ENCODE measurements at regions not wholly inside any gene's neighbourhood (a gene's known extent, or its start where the extent isn't known, plus 50 kb on each side); places are given as distances from the start of the nearest gene placed in this dataset.

- no peak overlapping the region for H3K27ac ChIP-seq (ENCODE audit: low read length)
- no peaks in the 10 kb centered on the region for H3K9me2 ChIP-seq (replicated peaks; ENCODE audit: insufficient read depth, low read length)
- H3K27me3 ChIP-seq (replicated peaks; ENCODE audit: insufficient read depth, low read length), result no peaks in the 10 kb centered on the region
- H2AFZ ChIP-seq (ENCODE audit: low read length), result no peak overlapping the region
- H3K36me3 ChIP-seq (replicated peaks; ENCODE audit: insufficient read depth, low read length), result no peaks in the 10 kb centered on the region
- H4K20me1 ChIP-seq (ENCODE audit: insufficient read depth, low read length), result no peaks in the 10 kb centered on the region
- no peak overlapping the region for H3K9ac ChIP-seq (ENCODE audit: low read length)
- no peaks in the 10 kb centered on the region for H3K4me1 ChIP-seq (ENCODE audit: low read length)
- TF ChIP-seq EZH2 (optimal IDR thresholded peaks at IDR 0.05; ENCODE audit: low read depth, low read length) (no peak), EZH2phosphoT487 (IDR thresholded peaks at IDR 0.05; ENCODE audit: low read length) (no peak), CTCF (IDR thresholded peaks at IDR 0.05; ENCODE audit: low read length) (no peak)
- no peaks in the 10 kb centered on the region for H3F3A ChIP-seq (ENCODE audit: insufficient read depth, low read length)
- no peak overlapping the region for H3K4me3 ChIP-seq (ENCODE audit: low read length)
- no peak overlapping the region for H3K4me2 ChIP-seq (ENCODE audit: low read depth, low read length)
- H3K79me2 ChIP-seq (ENCODE audit: low read length), result no peaks in the 10 kb centered on the region
- H3K9me3 ChIP-seq (replicated peaks; ENCODE audit: insufficient read depth, low read length), result no peaks in the 10 kb centered on the region
- DNase-seq, result no peak
These were observed 82.5 kb upstream of the SP4 start for GRCh38 chr7:21345361-21345760.

GRCh38 chr7:21346297-21346696 is 81.6 kb upstream of the SP4 start:
- H4K20me1 ChIP-seq (ENCODE audit: insufficient read depth, low read length), result no peaks in the 10 kb centered on the region
- no peaks in the 10 kb centered on the region for H3K9me2 ChIP-seq (replicated peaks; ENCODE audit: insufficient read depth, low read length)
- no peak for TF ChIP-seq EZH2phosphoT487 (IDR thresholded peaks at IDR 0.05; ENCODE audit: low read length)
- no peak for TF ChIP-seq CTCF (IDR thresholded peaks at IDR 0.05; ENCODE audit: low read length)
- TF ChIP-seq EZH2 (optimal IDR thresholded peaks at IDR 0.05; ENCODE audit: low read depth, low read length), result no peak
- no peak overlapping the region for H3K4me3 ChIP-seq (ENCODE audit: low read length)
- no peaks in the 10 kb centered on the region for H3K4me1 ChIP-seq (ENCODE audit: low read length)
- no peak overlapping the region for H3K27ac ChIP-seq (ENCODE audit: low read length)
- no peak overlapping the region for H3K4me2 ChIP-seq (ENCODE audit: low read depth, low read length)
- no peaks in the 10 kb centered on the region for H3K36me3 ChIP-seq (replicated peaks; ENCODE audit: insufficient read depth, low read length)
- no peaks in the 10 kb centered on the region for H3K27me3 ChIP-seq (replicated peaks; ENCODE audit: insufficient read depth, low read length)
- H3K9ac ChIP-seq (ENCODE audit: low read length), result no peak overlapping the region
- H2AFZ ChIP-seq (ENCODE audit: low read length), result no peak overlapping the region
- no peak for DNase-seq
- H3K9me3 ChIP-seq (replicated peaks; ENCODE audit: insufficient read depth, low read length), result no peaks in the 10 kb centered on the region
- H3K79me2 ChIP-seq (ENCODE audit: low read length), result no peaks in the 10 kb centered on the region
- no peaks in the 10 kb centered on the region for H3F3A ChIP-seq (ENCODE audit: insufficient read depth, low read length)

- Histone ChIP-seq H3K4me3 (ENCODE audit: low read length) (peak overlapping the region; percentile 41), H3K4me2 (ENCODE audit: low read depth, low read length) (peak overlapping the region; percentile 78), H3K79me2 (ENCODE audit: low read length) (no peaks in the 10 kb centered on the region), H3K9me2 (replicated peaks; ENCODE audit: insufficient read depth, low read length) (no peaks in the 10 kb centered on the region), H3K36me3 (replicated peaks; ENCODE audit: insufficient read depth, low read length) (no peaks in the 10 kb centered on the region), H3K27ac (ENCODE audit: low read length) (peak overlapping the region; percentile 57), H3K9ac (ENCODE audit: low read length) (peak overlapping the region; percentile 15; the same call in 1 of the 2 replicates), H2AFZ (ENCODE audit: low read length) (peak overlapping the region; percentile 55), H3K27me3 (replicated peaks; ENCODE audit: insufficient read depth, low read length) (no peaks in the 10 kb centered on the region), H4K20me1 (ENCODE audit: insufficient read depth, low read length) (no peaks in the 10 kb centered on the region), H3K9me3 (replicated peaks; ENCODE audit: insufficient read depth, low read length) (no peaks in the 10 kb centered on the region), H3F3A (ENCODE audit: insufficient read depth, low read length) (peaks cover 29% of the 10 kb centered on the region), H3K4me1 (ENCODE audit: low read length) (peaks cover 35% of the 10 kb centered on the region)
- DNase-seq, result peak; percentile 88
- no peak for TF ChIP-seq EZH2 (optimal IDR thresholded peaks at IDR 0.05; ENCODE audit: low read depth, low read length)
- no peak for TF ChIP-seq EZH2phosphoT487 (IDR thresholded peaks at IDR 0.05; ENCODE audit: low read length)
- TF ChIP-seq CTCF (IDR thresholded peaks at IDR 0.05; ENCODE audit: low read length), result no peak
These were observed 75.1 kb upstream of the SP4 start for GRCh38 chr7:21352540-21353387.

All from MM.1S (cell line).